ENCODE measurements at regions not wholly inside any gene's neighbourhood (a gene's known extent, or its start where the extent isn't known, plus 50 kb on each side); places are given as distances from the start of the nearest gene placed in this dataset.

- TF ChIP-seq GATA3 (IDR thresholded peaks at IDR 0.05; ENCODE audit: low read depth, low read length), result no peak
- no peak for TF ChIP-seq GATA2 (IDR thresholded peaks at IDR 0.05; ENCODE audit: low read depth, low read length)
These were observed 89.8 kb downstream of the C16orf95 start for GRCh38 chr16:87227296-87227951.
